ENCODE measurements at regions not wholly inside any gene's neighbourhood (a gene's known extent, or its start where the extent isn't known, plus 50 kb on each side); places are given as distances from the start of the nearest gene placed in this dataset.

- ATAC-seq (no peak), DNase-seq (ENCODE audit: low read depth, low spot score) (no peak)
- Histone ChIP-seq H3K27ac (ENCODE audit: low read length) (no peak overlapping the region), H3K27me3 (ENCODE audit: control insufficient read depth, insufficient read depth, low read length) (no peaks in the 10 kb centered on the region), H3K9me3 (ENCODE audit: control insufficient read depth, insufficient read depth, low read depth, low read length) (no peaks in the 10 kb centered on the region), H3K4me1 (ENCODE audit: control insufficient read depth, insufficient read depth, low read length) (peaks cover 12% of the 10 kb centered on the region), H3K4me3 (ENCODE audit: low read depth in 2 of 2, low read length in 2 of 2) (no peak overlapping the region), H3K36me3 (ENCODE audit: control insufficient read depth, insufficient read depth, low read length) (no peaks in the 10 kb centered on the region)
- TF ChIP-seq REST (IDR thresholded peaks at IDR 0.05; ENCODE audit: insufficient read depth in 1 of 2, low read depth in 2 of 2, low read length in 1 of 2) (no peak), TCF7L2 (IDR thresholded peaks at IDR 0.05; ENCODE audit: low read depth, low read length) (no peak)
- BruUV-seq (replicated peaks), result no TSS peak
- intact Hi-C loops (cut with micrococcal nuclease; ENCODE audit: unreplicated experiment) (no loop called here), in situ Hi-C loops (cut with HindIII; ENCODE audit: low pct_unique_long_range_greater_than_20kb, low sequenced_read_pairs) (no loop called here)
- CTCF ChIA-PET, result no interaction called here
- POLR2A ChIA-PET, result interaction anchor here (0.6 kb wide), 2 partner anchors 541 to 728 kb away, joined by 3 to 11 read pairs; no protein-coding TSS in a partner anchor
These were observed 109.5 kb downstream of the RPLP1 start for GRCh38 chr15:69562116-69562515.

- ChIA-PET CTCF (no interaction called here), POLR2A (interaction anchor here (0.5 to 0.6 kb wide), 3 partner anchors 108 to 913 kb away, joined by 3 to 11 read pairs (median 3); no protein-coding TSS in a partner anchor)
- H3K4me3 ChIP-seq (ENCODE audit: low read depth in 2 of 2, low read length in 2 of 2), result no peak overlapping the region
- intact Hi-C loops (cut with micrococcal nuclease; ENCODE audit: unreplicated experiment), result no loop called here
- H3K4me1 ChIP-seq (ENCODE audit: control insufficient read depth, insufficient read depth, low read length), result peaks cover 7% of the 10 kb centered on the region
- H3K27me3 ChIP-seq (ENCODE audit: control insufficient read depth, insufficient read depth, low read length), result no peaks in the 10 kb centered on the region
- DNase-seq (ENCODE audit: low read depth, low spot score) (no peak), ATAC-seq (no peak)
- H3K36me3 ChIP-seq (ENCODE audit: control insufficient read depth, insufficient read depth, low read length), result no peaks in the 10 kb centered on the region
- BruUV-seq (replicated peaks), result no TSS peak
- TF ChIP-seq CTCF (IDR thresholded peaks at IDR 0.05) (no peak), POLR2AphosphoS5 (IDR thresholded peaks at IDR 0.05; ENCODE audit: low read depth, low read length) (no peak), REST (IDR thresholded peaks at IDR 0.05; ENCODE audit: insufficient read depth in 1 of 2, low read depth in 2 of 2, low read length in 1 of 2) (no peak), SIN3A (IDR thresholded peaks at IDR 0.05; ENCODE audit: borderline replicate concordance, insufficient read depth, low read depth, low read length) (no peak), TCF7L2 (IDR thresholded peaks at IDR 0.05; ENCODE audit: low read depth, low read length) (no peak)
- H3K27ac ChIP-seq (ENCODE audit: low read length), result no peak overlapping the region
- H3K9me3 ChIP-seq (ENCODE audit: control insufficient read depth, insufficient read depth, low read depth, low read length), result no peaks in the 10 kb centered on the region
- in situ Hi-C loops (cut with HindIII; ENCODE audit: low pct_unique_long_range_greater_than_20kb, low sequenced_read_pairs), result no loop called here
These were observed 109.9 kb downstream of the RPLP1 start for GRCh38 chr15:69562564-69562963.
